ENCODE measurements at regions not wholly inside any gene's neighbourhood (a gene's known extent, or its start where the extent isn't known, plus 50 kb on each side); places are given as distances from the start of the nearest gene placed in this dataset.

GRCh38 chr10:10701084-10701611 lies 316.5 kb upstream of the CELF2 start:
- intact Hi-C loops (cut with DNase I): no loop called here
- H3K4me1 ChIP-seq: no peaks in the 10 kb centered on the region
- TF ChIP-seq POLR2A (IDR thresholded peaks at IDR 0.05): no peak
- TF ChIP-seq POLR2AphosphoS5 (IDR thresholded peaks at IDR 0.05; ENCODE audit: insufficient read depth in 1 of 2, low read depth in 1 of 2): no peak
- TF ChIP-seq, protein P1, sequence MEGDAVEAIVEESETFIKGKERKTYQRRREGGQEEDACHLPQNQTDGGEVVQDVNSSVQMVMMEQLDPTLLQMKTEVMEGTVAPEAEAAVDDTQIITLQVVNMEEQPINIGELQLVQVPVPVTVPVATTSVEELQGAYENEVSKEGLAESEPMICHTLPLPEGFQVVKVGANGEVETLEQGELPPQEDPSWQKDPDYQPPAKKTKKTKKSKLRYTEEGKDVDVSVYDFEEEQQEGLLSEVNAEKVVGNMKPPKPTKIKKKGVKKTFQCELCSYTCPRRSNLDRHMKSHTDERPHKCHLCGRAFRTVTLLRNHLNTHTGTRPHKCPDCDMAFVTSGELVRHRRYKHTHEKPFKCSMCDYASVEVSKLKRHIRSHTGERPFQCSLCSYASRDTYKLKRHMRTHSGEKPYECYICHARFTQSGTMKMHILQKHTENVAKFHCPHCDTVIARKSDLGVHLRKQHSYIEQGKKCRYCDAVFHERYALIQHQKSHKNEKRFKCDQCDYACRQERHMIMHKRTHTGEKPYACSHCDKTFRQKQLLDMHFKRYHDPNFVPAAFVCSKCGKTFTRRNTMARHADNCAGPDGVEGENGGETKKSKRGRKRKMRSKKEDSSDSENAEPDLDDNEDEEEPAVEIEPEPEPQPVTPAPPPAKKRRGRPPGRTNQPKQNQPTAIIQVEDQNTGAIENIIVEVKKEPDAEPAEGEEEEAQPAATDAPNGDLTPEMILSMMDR (IDR thresholded peaks at IDR 0.05): no peak
- H3K36me3 ChIP-seq: no peaks in the 10 kb centered on the region
- no peak for DNase-seq (ENCODE audit: extremely low spot score in 2 of 2)
- H3K27ac ChIP-seq: no peak overlapping the region
- no peak overlapping the region for H3K4me3 ChIP-seq
- no peaks in the 10 kb centered on the region for H3K27me3 ChIP-seq
- no peaks in the 10 kb centered on the region for H3K9me3 ChIP-seq

DNA sequence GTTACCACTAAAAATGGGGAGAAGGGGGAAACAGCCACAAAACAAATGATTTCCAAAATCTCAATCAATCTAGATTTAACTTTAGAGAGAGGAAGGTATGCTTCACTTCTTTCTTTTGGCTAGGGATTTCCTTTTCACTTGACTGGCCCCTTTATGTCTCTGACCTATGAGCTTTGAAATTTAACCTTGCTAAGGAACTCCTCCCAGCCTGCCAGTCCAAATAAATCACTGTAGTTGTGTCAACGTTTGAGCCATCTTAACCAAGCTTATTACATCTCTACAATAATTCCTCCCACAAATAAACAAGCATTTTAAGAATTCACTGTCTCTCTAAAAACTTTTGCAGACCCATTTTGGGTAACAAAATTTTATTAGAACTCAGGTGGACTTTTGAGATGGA lies 315.5 kb upstream of the CELF2 start:
- no peak overlapping the region for H3K4me3 ChIP-seq
- H3K36me3 ChIP-seq: no peaks in the 10 kb centered on the region
- H3K9me3 ChIP-seq: no peaks in the 10 kb centered on the region
- H3K27ac ChIP-seq: no peak overlapping the region
- no peaks in the 10 kb centered on the region for H3K27me3 ChIP-seq
- intact Hi-C loops (cut with DNase I): no loop called here
- DNase-seq (ENCODE audit: extremely low spot score in 2 of 2): no peak
- no peaks in the 10 kb centered on the region for H3K4me1 ChIP-seq
- TF ChIP-seq, protein P1 (IDR thresholded peaks at IDR 0.05): no peak
- no peak for TF ChIP-seq POLR2AphosphoS5 (IDR thresholded peaks at IDR 0.05; ENCODE audit: insufficient read depth in 1 of 2, low read depth in 1 of 2)
- no peak for TF ChIP-seq POLR2A (IDR thresholded peaks at IDR 0.05)

- H3K36me3 ChIP-seq: no peaks in the 10 kb centered on the region
- H3K4me1 ChIP-seq: no peaks in the 10 kb centered on the region
- TF ChIP-seq POLR2A (IDR thresholded peaks at IDR 0.05) (no peak), POLR2AphosphoS5 (IDR thresholded peaks at IDR 0.05; ENCODE audit: insufficient read depth in 1 of 2, low read depth in 1 of 2) (no peak)
- TF ChIP-seq, protein P1 (IDR thresholded peaks at IDR 0.05): no peak
- no peaks in the 10 kb centered on the region for H3K27me3 ChIP-seq
- no peaks in the 10 kb centered on the region for H3K9me3 ChIP-seq
- no peak overlapping the region for H3K27ac ChIP-seq
- intact Hi-C loops (cut with DNase I): no loop called here
- H3K4me3 ChIP-seq: no peak overlapping the region
- DNase-seq (ENCODE audit: extremely low spot score in 2 of 2): no peak
Observed at GRCh38 chr10:10703382-10703781, 314.3 kb upstream of the CELF2 start.

DNA sequence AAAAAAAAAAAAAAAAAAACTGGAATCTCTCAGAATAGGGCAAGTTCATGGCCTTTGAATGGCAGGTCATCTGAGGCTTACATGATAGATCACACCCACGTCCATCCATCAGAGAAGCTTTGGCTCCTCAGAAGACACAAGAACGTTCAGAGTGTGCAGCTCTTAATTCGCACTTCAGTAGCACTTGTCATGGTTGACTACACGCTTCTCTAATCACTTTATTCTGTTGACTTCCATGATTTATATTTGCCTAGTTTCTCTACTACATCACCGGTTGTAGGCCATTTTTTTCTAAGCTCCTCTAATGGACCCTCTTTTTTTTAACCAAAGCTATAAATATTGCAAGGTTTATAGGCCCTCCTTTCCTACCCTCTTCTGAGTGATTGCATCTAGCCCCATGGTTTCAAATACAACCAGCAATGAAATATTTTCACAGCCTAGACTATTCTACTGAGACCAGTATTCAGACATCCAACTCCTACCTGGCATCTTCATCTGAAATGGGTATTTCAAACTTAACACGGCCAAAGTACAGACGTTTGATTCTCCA lies 305.4 kb upstream of the CELF2 start:
- H3K36me3 ChIP-seq: no peaks in the 10 kb centered on the region
- no peaks in the 10 kb centered on the region for H3K9me3 ChIP-seq
- intact Hi-C loops (cut with DNase I): no loop called here
- H3K27ac ChIP-seq: no peak overlapping the region
- no peak overlapping the region for H3K4me3 ChIP-seq
- no peak for DNase-seq (ENCODE audit: extremely low spot score in 2 of 2)
- TF ChIP-seq POLR2AphosphoS5 (IDR thresholded peaks at IDR 0.05; ENCODE audit: insufficient read depth in 1 of 2, low read depth in 1 of 2) (no peak), POLR2A (IDR thresholded peaks at IDR 0.05) (no peak)
- TF ChIP-seq, protein P1 (IDR thresholded peaks at IDR 0.05): no peak
- H3K27me3 ChIP-seq: no peaks in the 10 kb centered on the region
- H3K4me1 ChIP-seq: no peaks in the 10 kb centered on the region

DNA sequence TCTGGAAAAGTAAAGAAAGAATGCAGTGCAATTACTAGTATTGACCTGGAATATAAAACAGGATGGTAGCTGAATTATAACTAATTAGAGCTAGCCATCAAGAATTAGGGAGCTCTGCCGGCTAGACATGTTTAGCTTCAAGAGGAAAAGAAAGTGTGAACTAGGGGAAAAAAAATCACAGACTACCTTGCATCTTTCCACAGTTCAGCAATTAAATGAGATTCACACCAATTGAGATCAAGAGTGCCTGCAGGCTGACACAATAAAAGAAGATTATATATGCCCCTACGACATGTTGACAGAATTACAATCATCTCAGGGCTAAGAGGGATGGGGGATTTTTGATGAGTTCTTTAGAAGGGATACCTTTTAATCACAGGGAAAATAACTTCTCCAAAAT lies 303.3 kb upstream of the CELF2 start:
- no peak overlapping the region for H3K27ac ChIP-seq
- intact Hi-C loops (cut with DNase I): no loop called here
- no peaks in the 10 kb centered on the region for H3K9me3 ChIP-seq
- DNase-seq (ENCODE audit: extremely low spot score in 2 of 2): no peak
- no peaks in the 10 kb centered on the region for H3K4me1 ChIP-seq
- TF ChIP-seq POLR2AphosphoS5 (IDR thresholded peaks at IDR 0.05; ENCODE audit: insufficient read depth in 1 of 2, low read depth in 1 of 2): no peak
- no peak for TF ChIP-seq POLR2A (IDR thresholded peaks at IDR 0.05)
- TF ChIP-seq, protein P1 (IDR thresholded peaks at IDR 0.05): no peak
- no peaks in the 10 kb centered on the region for H3K27me3 ChIP-seq
- H3K4me3 ChIP-seq: no peak overlapping the region
- H3K36me3 ChIP-seq: no peaks in the 10 kb centered on the region
